SH-SY5Y (cell line): ENCODE measurements at regions not wholly inside any gene's neighbourhood (a gene's known extent, or its start where the extent isn't known, plus 50 kb on each side); places are given as distances from the start of the nearest gene placed in this dataset.

Experiments used
- GATA2 ChIP-seq: IDR thresholded peaks from 2 replicates; pipeline ENCODE4 v1.6.1; 2011; ENCODE audit warnings: mild to moderate bottlenecking, low read depth, low read length
- GATA3 ChIP-seq: IDR thresholded peaks from 2 replicates; pipeline ENCODE4 v1.6.1; 2011; ENCODE audit warnings: low read depth, mild to moderate bottlenecking, low read length, moderate library complexity

GRCh38 chr2:37566517-37566981 lies 104.9 kb downstream of the CDC42EP3 start:
- TF ChIP-seq GATA3 = no peak
- no peak for TF ChIP-seq GATA2

- TF ChIP-seq GATA3 (no peak), GATA2 (no peak)
Measured at GRCh38 chr2:37568565-37568964, 102.9 kb downstream of the CDC42EP3 start.

- TF ChIP-seq GATA3 (no peak), GATA2 (no peak)
Measured at GRCh38 chr2:37569131-37569823, 102.2 kb downstream of the CDC42EP3 start.

DNA sequence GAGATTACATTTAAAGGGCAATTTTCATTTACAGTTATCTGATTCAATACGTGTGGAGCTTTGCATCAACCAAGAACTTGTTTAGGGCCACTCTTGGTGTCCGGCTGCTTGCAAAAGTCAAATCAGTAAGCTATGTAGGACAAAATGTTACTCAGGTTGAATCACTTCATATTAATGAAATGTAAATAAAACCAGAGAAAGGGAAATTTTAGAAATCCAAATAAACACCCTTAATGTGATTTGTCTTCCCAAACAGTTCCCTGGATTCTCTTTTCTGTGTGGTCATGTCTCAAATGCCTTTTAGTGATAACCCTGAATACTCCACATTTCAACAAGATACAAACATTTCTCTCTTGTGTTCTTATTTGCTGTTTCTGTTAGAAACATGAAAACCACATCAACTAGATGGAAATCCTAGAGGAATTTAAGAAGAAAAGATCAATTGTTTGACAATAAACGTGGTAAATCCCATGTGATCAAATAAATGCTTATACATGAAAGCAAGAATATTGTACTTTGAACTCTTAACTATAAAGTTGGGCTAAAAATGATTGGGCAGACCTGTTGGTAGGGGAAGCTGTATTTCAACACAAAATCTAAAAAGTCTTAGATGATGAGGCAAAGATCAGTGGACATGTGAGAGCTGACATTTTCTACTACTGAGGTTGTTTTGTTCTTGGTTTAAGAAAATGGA lies 101.3 kb downstream of the CDC42EP3 start:
- TF ChIP-seq GATA3 = no peak
- TF ChIP-seq GATA2 = no peak

DNA sequence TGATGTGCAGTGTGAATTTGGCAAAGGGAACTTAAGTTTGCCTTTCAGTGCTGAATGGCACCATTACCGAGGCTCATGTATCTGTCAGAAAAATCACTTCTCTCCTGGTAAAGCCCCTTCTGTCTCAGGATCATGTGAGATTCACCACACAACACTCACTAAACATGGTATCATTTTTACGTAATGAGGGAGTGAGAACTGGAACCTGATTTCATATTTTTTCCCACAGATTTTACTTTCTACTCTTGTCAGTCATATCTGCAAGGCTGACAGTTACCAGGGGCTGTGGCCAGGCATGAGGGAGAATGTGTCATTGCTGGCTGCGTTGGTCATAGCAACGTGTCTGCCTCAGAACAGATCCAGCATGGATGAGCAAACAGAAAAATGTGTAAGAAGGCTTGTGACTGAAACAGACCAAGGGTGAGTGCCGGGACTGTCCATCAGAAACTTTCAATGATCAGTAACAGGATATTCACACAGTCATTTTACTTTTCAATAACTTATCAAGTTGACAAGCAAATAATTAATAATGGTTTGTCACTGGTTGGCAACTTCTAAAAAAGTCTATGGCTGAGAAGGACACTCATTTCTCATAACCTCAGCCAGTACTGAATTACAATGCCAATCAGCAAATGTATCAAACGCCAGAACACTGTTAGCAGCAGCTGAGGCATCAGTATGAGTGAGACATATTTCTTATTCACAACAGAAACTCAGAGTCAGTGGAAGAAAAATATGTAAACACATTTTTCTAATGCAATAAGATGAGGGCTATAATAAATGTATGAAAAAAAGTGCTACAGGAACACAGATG lies 100.5 kb downstream of the CDC42EP3 start:
- TF ChIP-seq GATA2 (no peak), GATA3 (no peak)

- TF ChIP-seq GATA3 = no peak
- no peak for TF ChIP-seq GATA2
Measured at GRCh38 chr2:37571587-37572136, 99.8 kb downstream of the CDC42EP3 start.

- TF ChIP-seq GATA3 (no peak), GATA2 (no peak)
Measured at GRCh38 chr2:37573451-37574388, 97.7 kb downstream of the CDC42EP3 start.

DNA sequence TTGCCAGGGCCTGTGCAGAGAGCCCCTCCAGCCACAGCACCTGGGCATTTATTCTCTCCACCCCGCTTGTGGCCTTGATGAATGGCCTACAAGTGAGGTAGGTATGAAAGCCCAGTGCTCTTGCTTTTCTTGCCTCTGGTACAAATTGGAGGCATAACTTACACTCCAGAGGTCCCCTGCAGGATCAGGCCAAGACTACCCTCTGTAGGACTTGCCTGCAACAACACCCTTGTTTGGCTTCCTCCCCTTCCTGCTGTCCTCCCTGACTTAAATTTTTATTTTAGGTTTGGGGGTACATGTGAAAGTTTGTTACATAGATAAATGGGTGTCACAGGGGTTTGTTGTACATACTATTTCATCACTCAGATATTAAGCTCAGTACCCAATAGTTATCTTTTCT lies 95.7 kb downstream of the CDC42EP3 start:
- TF ChIP-seq GATA3 (no peak), GATA2 (no peak)

- TF ChIP-seq GATA3 (no peak), GATA2 (no peak)
Measured at GRCh38 chr2:37576831-37577230, 94.6 kb downstream of the CDC42EP3 start.

DNA sequence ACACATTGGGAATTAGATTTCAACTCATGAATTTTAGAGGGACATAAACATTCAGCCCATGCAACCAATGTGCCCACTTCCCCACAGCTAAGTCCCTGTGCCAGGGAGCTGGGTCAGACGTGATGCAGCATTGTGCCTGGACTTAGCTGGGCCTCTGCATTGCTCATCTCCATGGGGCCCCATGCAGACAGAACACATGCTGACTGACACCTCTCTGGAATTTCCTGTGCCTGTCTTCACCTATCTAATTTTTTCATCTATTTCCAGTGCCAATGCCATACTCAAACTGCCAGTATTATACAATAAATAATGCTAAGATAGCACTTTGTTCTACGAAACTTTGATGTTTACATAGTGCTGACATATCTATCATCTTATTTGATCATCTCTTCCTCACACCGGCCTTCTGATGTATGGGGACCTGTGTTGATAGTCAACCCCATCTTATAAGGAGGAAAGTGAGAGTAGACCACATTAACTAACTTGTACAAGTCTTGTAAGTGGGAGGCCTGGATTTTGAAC lies 92.2 kb downstream of the CDC42EP3 start:
- TF ChIP-seq GATA3 (no peak), GATA2 (no peak)

DNA sequence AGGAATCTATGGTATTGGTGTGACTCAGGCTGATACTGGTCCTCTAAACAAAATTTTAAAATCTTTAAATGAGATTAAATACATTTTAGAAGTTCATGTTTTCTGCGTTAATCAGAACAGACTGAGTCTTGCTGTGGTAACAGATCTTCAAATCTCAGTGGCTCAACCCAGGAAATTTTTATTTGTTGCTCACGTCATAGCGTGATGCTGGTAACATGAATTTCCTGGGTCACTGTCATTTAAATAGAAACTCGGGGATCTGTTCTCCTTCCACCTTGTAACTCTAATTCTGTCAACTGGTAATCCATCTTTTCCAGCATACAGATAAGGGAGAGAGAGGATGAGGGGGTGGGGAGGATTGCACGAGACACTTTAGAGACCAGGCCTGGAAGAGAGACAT lies 90.0 kb downstream of the CDC42EP3 start:
- TF ChIP-seq GATA2 (no peak), GATA3 (no peak)

- TF ChIP-seq GATA3 (no peak), GATA2 (no peak)
Measured at GRCh38 chr2:37582481-37583220, 88.8 kb downstream of the CDC42EP3 start.

GRCh38 chr2:37583402-37583801 lies 88.0 kb downstream of the CDC42EP3 start:
- TF ChIP-seq GATA3 (no peak), GATA2 (no peak)

GRCh38 chr2:37583867-37584266 lies 87.6 kb downstream of the CDC42EP3 start:
- TF ChIP-seq GATA3 (no peak), GATA2 (no peak)
